ENCODE measurements at regions not wholly inside any gene's neighbourhood (a gene's known extent, or its start where the extent isn't known, plus 50 kb on each side); places are given as distances from the start of the nearest gene placed in this dataset.
A peak's percentile ranks its signal among the peaks of the same experiment; 100 is the strongest.

DNA sequence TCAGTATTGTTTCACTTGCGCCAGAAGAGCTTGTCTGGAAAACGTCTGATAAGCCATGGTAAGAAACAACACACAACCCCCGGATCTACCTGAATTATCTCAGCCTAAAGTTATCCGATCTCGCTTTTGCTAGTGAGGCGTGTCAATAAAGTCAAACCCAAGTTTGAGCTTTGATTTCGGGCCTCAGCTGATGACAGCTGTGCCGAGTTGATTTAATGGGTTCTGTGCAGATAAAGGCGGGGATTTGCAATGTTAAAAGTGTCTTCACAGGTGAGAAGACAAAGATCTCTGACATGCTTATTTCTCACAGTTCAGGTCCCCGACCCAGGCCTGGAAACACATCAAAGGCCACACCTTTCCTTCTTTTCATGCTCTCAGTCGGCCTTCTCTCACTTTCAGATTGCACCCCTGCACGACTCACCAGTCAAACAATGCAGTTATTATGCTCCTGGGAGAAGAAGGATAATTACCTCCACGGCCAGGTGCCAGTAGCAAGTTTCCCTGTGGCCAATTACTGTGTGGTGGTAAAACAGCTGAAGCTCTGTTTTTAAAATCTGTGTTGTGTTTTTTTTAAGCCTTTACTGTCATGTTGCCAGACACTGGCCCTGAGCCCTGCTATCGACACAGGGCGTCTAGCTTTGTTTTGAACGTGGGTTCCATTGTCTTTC, 245.3 kb upstream of the RUNX1 start:
- H3K4me1 ChIP-seq (ENCODE audit: control insufficient read depth, insufficient read depth, low read length): no peaks in the 10 kb centered on the region
- no peak overlapping the region for H3K4me3 ChIP-seq (ENCODE audit: low read length)
- H3K36me3 ChIP-seq (ENCODE audit: control insufficient read depth, insufficient read depth, low read length, severe bottlenecking): no peaks in the 10 kb centered on the region
- H3K9me3 ChIP-seq (ENCODE audit: control insufficient read depth, low read length): no peaks in the 10 kb centered on the region
- no peaks in the 10 kb centered on the region for H3K27me3 ChIP-seq (replicated peaks; ENCODE audit: control insufficient read depth, insufficient read depth, low read length)
- H3K9ac ChIP-seq (ENCODE audit: low read length): no peak overlapping the region
- DNase-seq (ENCODE audit: low read depth): no peak

DNA sequence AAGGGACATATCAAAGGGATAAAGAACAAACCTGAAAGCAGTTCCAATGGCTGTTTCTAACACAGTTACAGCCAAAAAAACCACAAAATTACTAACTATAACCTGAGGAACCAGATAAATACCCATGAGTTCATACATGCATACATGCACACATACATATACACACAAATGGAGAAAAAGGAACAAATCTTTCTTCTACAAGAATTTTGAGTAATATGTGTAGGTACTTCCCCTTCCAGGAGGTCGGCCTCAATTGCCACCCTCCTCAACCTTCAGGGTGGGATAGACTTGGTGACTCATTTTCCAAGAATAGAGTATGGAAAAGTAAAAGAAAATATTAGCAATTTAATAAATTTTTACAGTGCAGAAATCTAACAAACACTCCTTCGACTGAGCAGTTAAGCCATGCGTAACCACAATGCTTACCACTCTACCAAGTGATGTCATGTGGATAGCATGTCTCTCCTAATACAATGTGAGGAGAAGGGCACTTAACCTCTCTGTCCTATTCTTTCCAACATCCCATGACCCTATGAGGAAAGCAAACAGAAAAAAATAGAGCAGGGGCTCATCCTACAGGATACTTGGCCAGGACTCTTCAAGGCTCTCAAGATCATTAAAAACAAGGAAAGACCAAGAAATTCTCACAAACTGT, 243.0 kb upstream of the RUNX1 start:
- H3K9me3 ChIP-seq (ENCODE audit: control insufficient read depth, low read length): peaks cover 8% of the 10 kb centered on the region
- no peaks in the 10 kb centered on the region for H3K27me3 ChIP-seq (replicated peaks; ENCODE audit: control insufficient read depth, insufficient read depth, low read length)
- DNase-seq (ENCODE audit: low read depth): peak; percentile 47
- H3K36me3 ChIP-seq (ENCODE audit: control insufficient read depth, insufficient read depth, low read length, severe bottlenecking): no peaks in the 10 kb centered on the region
- no peaks in the 10 kb centered on the region for H3K4me1 ChIP-seq (ENCODE audit: control insufficient read depth, insufficient read depth, low read length)
- no peak overlapping the region for H3K4me3 ChIP-seq (ENCODE audit: low read length)
- H3K9ac ChIP-seq (ENCODE audit: low read length): no peak overlapping the region

DNA sequence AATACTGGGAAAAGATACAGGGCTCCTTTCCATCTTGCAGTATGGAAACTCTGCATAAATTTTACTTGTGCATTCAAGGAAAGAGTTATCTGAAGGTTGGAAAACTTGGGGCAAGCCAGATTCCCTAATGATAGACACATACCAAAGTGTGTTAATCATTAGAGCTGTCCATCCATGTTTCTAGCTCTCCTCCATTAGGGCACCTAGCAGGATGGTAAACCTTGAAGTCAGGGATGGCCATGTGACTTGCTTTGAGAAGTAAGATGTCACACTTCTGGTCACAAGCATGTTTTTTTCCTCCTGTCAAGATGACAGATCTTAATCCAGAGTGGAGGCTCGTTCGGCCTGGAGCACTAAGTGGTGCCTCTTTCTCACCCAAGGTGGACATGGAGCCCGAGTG, 241.9 kb upstream of the RUNX1 start:
- Histone ChIP-seq H3K4me3 (ENCODE audit: low read length) (no peak overlapping the region), H3K9ac (ENCODE audit: low read length) (no peak overlapping the region), H3K27me3 (replicated peaks; ENCODE audit: control insufficient read depth, insufficient read depth, low read length) (no peaks in the 10 kb centered on the region), H3K9me3 (ENCODE audit: control insufficient read depth, low read length) (peaks cover 8% of the 10 kb centered on the region), H3K36me3 (ENCODE audit: control insufficient read depth, insufficient read depth, low read length, severe bottlenecking) (no peaks in the 10 kb centered on the region), H3K4me1 (ENCODE audit: control insufficient read depth, insufficient read depth, low read length) (no peaks in the 10 kb centered on the region)
- DNase-seq (ENCODE audit: low read depth): no peak

DNA sequence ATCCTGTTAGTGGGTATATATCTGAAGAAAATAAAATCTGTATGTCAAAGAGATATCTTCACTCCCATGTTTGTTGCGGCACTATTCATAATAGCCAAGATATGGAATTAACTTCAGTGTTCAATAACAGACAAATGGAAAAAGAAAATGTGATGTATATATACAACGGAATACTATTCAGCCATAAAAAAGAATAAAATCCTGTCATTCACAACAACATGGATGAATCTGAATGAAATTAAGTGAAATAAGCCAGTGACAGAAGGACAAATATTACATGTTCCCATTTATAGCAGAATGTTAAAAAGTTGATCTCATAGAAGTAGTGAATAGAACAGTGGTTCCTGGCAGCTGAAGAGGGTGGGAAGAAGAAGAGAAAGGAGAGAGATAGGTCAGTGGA, 239.1 kb upstream of the RUNX1 start:
- H3K4me1 ChIP-seq (ENCODE audit: control insufficient read depth, insufficient read depth, low read length): peaks cover 14% of the 10 kb centered on the region
- H3K9me3 ChIP-seq (ENCODE audit: control insufficient read depth, low read length): peaks cover 8% of the 10 kb centered on the region
- no peaks in the 10 kb centered on the region for H3K27me3 ChIP-seq (replicated peaks; ENCODE audit: control insufficient read depth, insufficient read depth, low read length)
- H3K4me3 ChIP-seq (ENCODE audit: low read length): no peak overlapping the region
- H3K9ac ChIP-seq (ENCODE audit: low read length): no peak overlapping the region
- H3K36me3 ChIP-seq (ENCODE audit: control insufficient read depth, insufficient read depth, low read length, severe bottlenecking): no peaks in the 10 kb centered on the region
- DNase-seq (ENCODE audit: low read depth): no peak

DNA sequence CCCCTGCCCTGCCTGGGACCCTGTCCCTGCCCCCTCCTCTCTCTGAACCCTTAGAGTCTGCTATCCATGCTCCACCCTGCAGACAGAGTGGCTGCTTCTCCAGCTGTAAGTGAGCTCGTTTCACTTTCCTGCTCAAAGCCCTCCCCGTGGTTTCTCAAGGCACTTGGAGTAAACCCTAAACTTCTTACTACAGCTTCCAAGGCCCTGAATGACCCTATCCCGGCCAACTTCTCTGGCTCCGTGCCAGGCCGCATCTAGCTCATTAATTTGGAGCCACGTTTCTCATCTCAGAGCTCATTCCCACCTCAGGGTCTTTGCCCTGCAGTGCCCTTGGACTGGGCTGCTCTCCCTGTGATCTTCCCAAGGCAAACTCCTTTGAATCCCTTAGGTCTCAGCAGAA, 235.1 kb upstream of the RUNX1 start:
- peaks cover 8% of the 10 kb centered on the region for H3K9me3 ChIP-seq (ENCODE audit: control insufficient read depth, low read length)
- H3K36me3 ChIP-seq (ENCODE audit: control insufficient read depth, insufficient read depth, low read length, severe bottlenecking): no peaks in the 10 kb centered on the region
- no peaks in the 10 kb centered on the region for H3K27me3 ChIP-seq (replicated peaks; ENCODE audit: control insufficient read depth, insufficient read depth, low read length)
- H3K4me3 ChIP-seq (ENCODE audit: low read length): peak overlapping the region; percentile 50
- H3K4me1 ChIP-seq (ENCODE audit: control insufficient read depth, insufficient read depth, low read length): peaks cover 14% of the 10 kb centered on the region
- H3K9ac ChIP-seq (ENCODE audit: low read length): no peak overlapping the region
- DNase-seq (ENCODE audit: low read depth): no peak

DNA sequence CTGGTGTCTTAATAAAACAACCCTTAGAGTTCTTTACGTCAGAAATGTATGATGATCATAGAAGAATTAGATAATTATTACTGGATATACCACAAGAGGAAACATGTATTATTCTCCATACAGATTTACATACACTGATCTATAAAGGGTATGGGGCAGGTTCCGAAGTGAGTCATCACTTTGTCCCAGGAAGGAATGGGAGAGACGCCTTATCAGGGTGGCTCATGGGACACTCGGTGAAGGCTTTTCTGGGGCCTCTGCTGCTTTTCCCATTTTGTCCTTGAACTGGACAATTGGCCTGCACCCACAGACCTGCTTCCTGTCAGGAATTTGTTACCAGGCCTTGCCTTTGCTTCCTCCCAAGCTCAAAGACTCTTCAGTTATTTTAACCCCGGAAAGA, 233.8 kb upstream of the RUNX1 start:
- peaks cover 15% of the 10 kb centered on the region for H3K4me1 ChIP-seq (ENCODE audit: control insufficient read depth, insufficient read depth, low read length)
- H3K36me3 ChIP-seq (ENCODE audit: control insufficient read depth, insufficient read depth, low read length, severe bottlenecking): no peaks in the 10 kb centered on the region
- peaks cover 11% of the 10 kb centered on the region for H3K9me3 ChIP-seq (ENCODE audit: control insufficient read depth, low read length)
- no peak for DNase-seq (ENCODE audit: low read depth)
- no peak overlapping the region for H3K9ac ChIP-seq (ENCODE audit: low read length)
- no peaks in the 10 kb centered on the region for H3K27me3 ChIP-seq (replicated peaks; ENCODE audit: control insufficient read depth, insufficient read depth, low read length)
- no peak overlapping the region for H3K4me3 ChIP-seq (ENCODE audit: low read length)

DNA sequence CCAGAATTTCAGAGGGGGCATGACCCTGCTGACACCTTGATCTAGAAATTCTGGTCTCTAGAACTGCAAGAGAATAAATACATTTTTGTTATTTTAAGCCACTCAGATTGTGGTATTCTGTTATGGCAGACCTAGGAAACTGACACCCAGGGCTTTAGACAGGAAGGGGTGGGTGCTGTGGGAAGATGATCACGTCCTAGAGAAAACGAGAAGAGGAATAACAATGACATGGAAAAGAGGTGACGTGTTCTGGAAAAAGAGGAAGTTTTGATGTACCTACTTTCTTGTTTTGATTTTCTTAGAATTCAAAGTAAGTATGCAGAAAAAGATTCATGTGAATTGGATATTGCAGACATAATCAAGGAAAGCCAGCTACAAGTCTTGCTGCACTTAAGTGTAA, 232.9 kb upstream of the RUNX1 start:
- DNase-seq (ENCODE audit: low read depth): no peak
- H3K27me3 ChIP-seq (replicated peaks; ENCODE audit: control insufficient read depth, insufficient read depth, low read length): no peaks in the 10 kb centered on the region
- H3K4me1 ChIP-seq (ENCODE audit: control insufficient read depth, insufficient read depth, low read length): peaks cover 21% of the 10 kb centered on the region
- H3K36me3 ChIP-seq (ENCODE audit: control insufficient read depth, insufficient read depth, low read length, severe bottlenecking): no peaks in the 10 kb centered on the region
- peaks cover 3% of the 10 kb centered on the region for H3K9me3 ChIP-seq (ENCODE audit: control insufficient read depth, low read length)
- H3K9ac ChIP-seq (ENCODE audit: low read length): no peak overlapping the region
- no peak overlapping the region for H3K4me3 ChIP-seq (ENCODE audit: low read length)

DNA sequence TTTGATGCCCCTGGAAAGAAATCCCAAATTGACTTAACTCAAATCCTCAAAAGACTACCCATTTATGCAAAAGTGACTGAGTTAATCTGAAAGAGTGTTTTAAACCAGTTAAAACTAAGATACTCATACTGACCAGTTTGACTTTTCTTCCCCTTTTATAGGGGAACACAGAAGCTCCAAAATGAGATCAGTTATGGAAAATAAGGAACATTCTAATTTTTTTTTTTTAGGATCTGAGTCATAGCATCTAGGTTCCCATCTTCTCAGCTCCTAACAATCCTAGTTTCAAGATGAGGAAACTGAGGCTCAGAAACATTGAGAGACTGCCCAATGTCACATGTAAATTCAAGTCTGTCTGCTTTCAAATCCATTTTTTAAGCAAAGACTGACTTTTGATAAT, 231.1 kb upstream of the RUNX1 start:
- no peak overlapping the region for H3K9ac ChIP-seq (ENCODE audit: low read length)
- H3K4me1 ChIP-seq (ENCODE audit: control insufficient read depth, insufficient read depth, low read length): peaks cover 27% of the 10 kb centered on the region
- H3K9me3 ChIP-seq (ENCODE audit: control insufficient read depth, low read length): peaks cover 3% of the 10 kb centered on the region
- no peak for DNase-seq (ENCODE audit: low read depth)
- H3K4me3 ChIP-seq (ENCODE audit: low read length): no peak overlapping the region
- no peaks in the 10 kb centered on the region for H3K36me3 ChIP-seq (ENCODE audit: control insufficient read depth, insufficient read depth, low read length, severe bottlenecking)
- no peaks in the 10 kb centered on the region for H3K27me3 ChIP-seq (replicated peaks; ENCODE audit: control insufficient read depth, insufficient read depth, low read length)

DNA sequence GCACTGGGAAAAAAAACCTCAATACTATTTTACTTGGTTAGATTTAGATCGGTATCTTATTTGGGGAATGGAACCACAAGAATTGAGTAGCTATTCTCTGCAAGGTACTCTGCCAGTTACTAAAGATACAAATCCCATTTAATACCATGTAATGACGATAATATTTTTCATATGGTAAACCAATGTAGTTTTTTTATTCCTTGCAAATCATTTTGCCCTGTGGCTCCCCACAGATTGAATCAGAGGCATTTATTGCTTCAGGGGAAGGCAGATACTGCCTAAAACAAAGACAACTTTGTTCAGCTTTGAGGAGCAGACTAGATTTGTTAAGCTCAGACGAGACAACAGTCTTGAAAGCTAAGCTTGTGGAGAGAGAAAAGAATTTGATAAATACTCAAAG, 226.7 kb upstream of the RUNX1 start:
- peak; percentile 69 for DNase-seq (ENCODE audit: low read depth)
- Histone ChIP-seq H3K36me3 (ENCODE audit: control insufficient read depth, insufficient read depth, low read length, severe bottlenecking) (no peaks in the 10 kb centered on the region), H3K9ac (ENCODE audit: low read length) (no peak overlapping the region), H3K27me3 (replicated peaks; ENCODE audit: control insufficient read depth, insufficient read depth, low read length) (no peaks in the 10 kb centered on the region), H3K4me1 (ENCODE audit: control insufficient read depth, insufficient read depth, low read length) (peaks cover 13% of the 10 kb centered on the region), H3K9me3 (ENCODE audit: control insufficient read depth, low read length) (peaks cover 3% of the 10 kb centered on the region), H3K4me3 (ENCODE audit: low read length) (no peak overlapping the region)

DNA sequence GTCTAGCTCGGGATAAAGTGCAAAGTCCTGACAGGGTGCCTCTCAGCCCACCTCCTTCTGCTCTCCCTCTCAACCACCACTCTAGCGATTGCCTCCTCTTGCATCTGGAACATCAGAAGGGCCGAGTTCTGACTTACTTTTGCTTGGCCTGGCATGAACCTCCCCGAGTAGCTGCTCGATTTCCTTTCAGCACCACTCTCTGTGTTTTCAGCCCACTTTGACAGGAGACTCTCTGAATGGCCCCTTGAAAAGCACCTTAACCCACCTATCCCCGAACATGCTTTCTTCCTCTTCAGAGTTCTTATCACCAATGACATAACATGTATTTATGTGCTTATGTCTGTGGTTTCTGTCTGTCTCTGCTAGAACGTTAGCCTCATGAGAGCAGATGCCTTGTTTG, 225.8 kb upstream of the RUNX1 start:
- H3K9ac ChIP-seq (ENCODE audit: low read length): no peak overlapping the region
- no peak overlapping the region for H3K4me3 ChIP-seq (ENCODE audit: low read length)
- no peak for DNase-seq (ENCODE audit: low read depth)
- H3K4me1 ChIP-seq (ENCODE audit: control insufficient read depth, insufficient read depth, low read length): peaks cover 13% of the 10 kb centered on the region
- H3K27me3 ChIP-seq (replicated peaks; ENCODE audit: control insufficient read depth, insufficient read depth, low read length): no peaks in the 10 kb centered on the region
- H3K9me3 ChIP-seq (ENCODE audit: control insufficient read depth, low read length): peaks cover 3% of the 10 kb centered on the region
- H3K36me3 ChIP-seq (ENCODE audit: control insufficient read depth, insufficient read depth, low read length, severe bottlenecking): no peaks in the 10 kb centered on the region

DNA sequence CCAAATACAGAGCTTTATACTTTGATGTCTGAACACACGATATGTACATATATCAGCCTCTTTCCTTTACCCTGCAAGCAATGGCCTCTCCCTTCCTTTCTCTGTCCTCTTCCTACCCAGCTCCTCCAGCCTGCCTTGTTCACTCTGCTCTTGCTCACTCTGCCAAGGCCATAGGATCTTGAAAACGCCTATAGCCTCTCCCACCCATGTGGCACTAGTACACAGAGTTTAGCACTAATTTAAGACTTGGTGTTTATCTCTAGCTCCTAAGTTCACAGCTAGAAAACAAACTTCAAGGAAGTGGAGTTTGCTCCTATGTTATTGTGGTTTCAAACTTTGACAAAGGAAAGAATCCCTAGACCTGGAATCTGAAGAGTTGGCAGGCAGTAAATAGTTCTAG, 225.0 kb upstream of the RUNX1 start:
- H3K4me1 ChIP-seq (ENCODE audit: control insufficient read depth, insufficient read depth, low read length): peaks cover 13% of the 10 kb centered on the region

DNA sequence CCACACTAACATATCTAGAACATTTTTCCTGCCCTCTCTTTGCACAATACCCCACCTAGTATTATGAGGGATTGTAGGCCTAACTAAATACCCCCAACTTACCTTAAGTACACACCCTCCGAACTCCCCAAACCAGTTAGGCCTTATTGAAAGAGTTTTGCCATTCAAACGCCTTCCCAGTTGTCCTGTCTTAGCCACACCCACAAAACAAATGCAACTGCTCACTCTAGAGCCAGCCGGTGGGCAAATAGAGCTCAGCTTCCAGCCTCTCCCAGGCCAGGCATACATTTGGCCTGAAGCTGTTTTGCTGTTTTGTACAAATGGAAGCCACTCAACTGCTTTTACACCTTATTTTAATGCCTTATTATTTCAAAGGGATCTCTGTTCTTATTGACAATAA, 224.2 kb upstream of the RUNX1 start:
- Histone ChIP-seq H3K27me3 (replicated peaks; ENCODE audit: control insufficient read depth, insufficient read depth, low read length) (no peaks in the 10 kb centered on the region), H3K4me1 (ENCODE audit: control insufficient read depth, insufficient read depth, low read length) (peaks cover 13% of the 10 kb centered on the region), H3K36me3 (ENCODE audit: control insufficient read depth, insufficient read depth, low read length, severe bottlenecking) (no peaks in the 10 kb centered on the region), H3K4me3 (ENCODE audit: low read length) (no peak overlapping the region), H3K9ac (ENCODE audit: low read length) (no peak overlapping the region), H3K9me3 (ENCODE audit: control insufficient read depth, low read length) (no peaks in the 10 kb centered on the region)
- DNase-seq (ENCODE audit: low read depth): no peak

More for the DNA sequence above, 225.0 kb upstream of the RUNX1 start:
- Histone ChIP-seq H3K4me3 (ENCODE audit: low read length) (no peak overlapping the region), H3K36me3 (ENCODE audit: control insufficient read depth, insufficient read depth, low read length, severe bottlenecking) (no peaks in the 10 kb centered on the region), H3K9me3 (ENCODE audit: control insufficient read depth, low read length) (peaks cover 3% of the 10 kb centered on the region), H3K9ac (ENCODE audit: low read length) (no peak overlapping the region), H3K27me3 (replicated peaks; ENCODE audit: control insufficient read depth, insufficient read depth, low read length) (no peaks in the 10 kb centered on the region)
- no peak for DNase-seq (ENCODE audit: low read depth)
